ENCODE measurements at regions not wholly inside any gene's neighbourhood (a gene's known extent, or its start where the extent isn't known, plus 50 kb on each side); places are given as distances from the start of the nearest gene placed in this dataset.
"Not testable (repeated sequence)": the region's sequence is repeated elsewhere in the genome, so short reads cannot be mapped to it uniquely, and the experiment has no call there.

GRCh38 chr5:60494635-60495034 is 205.3 kb downstream of the DEPDC1B start:
- Histone ChIP-seq H3K27ac (peak overlapping the region; percentile 71 to 84), H3K27me3 (no peaks in the 10 kb centered on the region), H3K36me3 (no peaks in the 10 kb centered on the region), H3K4me1 (peaks cover 0 to 84% (median 43%) of the 10 kb centered on the region in 4 donors), H3K9me3 (no peaks in the 10 kb centered on the region), H3K4me3 (peak overlapping the region; percentile 15 to 16)
- intact Hi-C loops (cut with DNase I; ENCODE audit: low total_unique reads), result no loop called here
- no peak for DNase-seq
- no peak for TF ChIP-seq CTCF (IDR thresholded peaks at IDR 0.05)

- Histone ChIP-seq H3K27me3 (no peaks in the 10 kb centered on the region), H3K9me3 (no peaks in the 10 kb centered on the region), H3K27ac (peak overlapping the region; percentile 71 to 84), H3K4me1 (peaks cover 0 to 79% (median 40%) of the 10 kb centered on the region in 4 donors), H3K36me3 (no peaks in the 10 kb centered on the region), H3K4me3 (peak overlapping the region; percentile 15 to 16)
- intact Hi-C loops (cut with DNase I; ENCODE audit: low total_unique reads), result no loop called here
- TF ChIP-seq CTCF (IDR thresholded peaks at IDR 0.05), result no peak
- no peak for DNase-seq
Measured at GRCh38 chr5:60494144-60494543, 205.8 kb downstream of the DEPDC1B start.

- intact Hi-C loops (cut with DNase I; ENCODE audit: low total_unique reads), result no loop called here
- Histone ChIP-seq H3K27ac (peak overlapping the region; percentile 71 to 84), H3K4me3 (peak overlapping the region; percentile 15 to 16), H3K27me3 (no peaks in the 10 kb centered on the region), H3K36me3 (no peaks in the 10 kb centered on the region), H3K4me1 (peaks cover 0 to 71% (median 36%) of the 10 kb centered on the region in 4 donors), H3K9me3 (no peaks in the 10 kb centered on the region)
- no peak for TF ChIP-seq CTCF (IDR thresholded peaks at IDR 0.05)
- no peak for DNase-seq
Measured at GRCh38 chr5:60493372-60493771, 206.6 kb downstream of the DEPDC1B start.

- no peaks in the 10 kb centered on the region for H3K36me3 ChIP-seq
- H3K4me1 ChIP-seq, result peaks cover 0 to 67% (median 32%) of the 10 kb centered on the region in 4 donors
- H3K27ac ChIP-seq, result peak overlapping the region; percentile 71 to 84
- intact Hi-C loops (cut with DNase I; ENCODE audit: low total_unique reads), result no loop called here
- DNase-seq, result no peak
- TF ChIP-seq CTCF (IDR thresholded peaks at IDR 0.05), result no peak
- H3K4me3 ChIP-seq, result peak overlapping the region in 1 of 2 donors; percentile 15
- H3K9me3 ChIP-seq, result no peaks in the 10 kb centered on the region
- H3K27me3 ChIP-seq, result no peaks in the 10 kb centered on the region
Measured at GRCh38 chr5:60492958-60493357, 207.0 kb downstream of the DEPDC1B start.

- Histone ChIP-seq H3K27ac (peak overlapping the region in 1 of 2 donors; percentile 84), H3K4me1 (peaks cover 0 to 61% (median 29%) of the 10 kb centered on the region in 4 donors)
- intact Hi-C loops (cut with DNase I; ENCODE audit: low total_unique reads); H3K9me3 ChIP-seq; H3K4me3 ChIP-seq; DNase-seq; H3K27me3 ChIP-seq; H3K36me3 ChIP-seq: not testable (repeated sequence)
Measured at GRCh38 chr5:60492358-60492757, 207.6 kb downstream of the DEPDC1B start.

- DNase-seq, result no peak
- Histone ChIP-seq H3K27ac (peak overlapping the region; percentile 75 to 84), H3K4me3 (peak overlapping the region in 1 of 2 donors; percentile 53), H3K27me3 (no peaks in the 10 kb centered on the region), H3K4me1 (peaks cover 0 to 58% (median 22%) of the 10 kb centered on the region in 4 donors), H3K36me3 (no peaks in the 10 kb centered on the region), H3K9me3 (no peaks in the 10 kb centered on the region)
- no peak for TF ChIP-seq CTCF (IDR thresholded peaks at IDR 0.05)
- intact Hi-C loops (cut with DNase I; ENCODE audit: low total_unique reads), result no loop called here
Measured at GRCh38 chr5:60490597-60491166, 209.3 kb downstream of the DEPDC1B start.
